Heart left ventricle (tissue), 13 donors: ENCODE measurements at regions not wholly inside any gene's neighbourhood (a gene's known extent, or its start where the extent isn't known, plus 50 kb on each side); places are given as distances from the start of the nearest gene placed in this dataset.

Experiments used
- CTCF ChIP-seq, 12 donors: fragments of 200-600 bp; sonication (generic) in 4 of 12; IDR thresholded peaks; one replicate each; pipeline versions ENCODE4 v1.5.0 to v1.8.0; 2018 to 2022; ENCODE audit warnings: antibody characterized with exemption in 12 of 12, mild to moderate bottlenecking in 5 of 12
- POLR2A ChIP-seq, 2 donors: fragments of 450-650 bp; IDR thresholded peaks; one replicate each; pipeline ENCODE4 v1.6.1; 2017; ENCODE audit warnings: antibody characterized with exemption in 2 of 2, mild to moderate bottlenecking in 2 of 2, moderate library complexity in 2 of 2
- donor health status: ischemic (EF 13 %, LVEDD 7.1; RV severe dilation, severe dysfunction).
- donor health status: DM: no; HTN: yes; CAD: no.
- donor health status: DM: no; HTN: no; CAD: no.
- donor health status: ischemic (EF 25% LVEDD 6.9; RV normal size, moderate dysfunction).
- donor health status: ischemic (EF 25% LVEDD 5.7; RV mildly dilated, moderate dysfunction).
- donor health status: ischemic (EF 35%, LVEDD 5.7; RV mildly dilated, moderate dysfunction).
- donor health status: nonischemic (EF 11% LVEDD 7.7; RV severe dilation, severe dysfunction).
- donor health status: DM: yes; HTN: yes; CAD: no.
- donor health status: PGD.
- donor health status: ischemic (EF 29% LVEDD 5.4; RV normal size, mild dysfunction).
- donor health status: nonischemic (EF 23%, LVEDD 6.1; RV moderate dilation, normal function).

DNA sequence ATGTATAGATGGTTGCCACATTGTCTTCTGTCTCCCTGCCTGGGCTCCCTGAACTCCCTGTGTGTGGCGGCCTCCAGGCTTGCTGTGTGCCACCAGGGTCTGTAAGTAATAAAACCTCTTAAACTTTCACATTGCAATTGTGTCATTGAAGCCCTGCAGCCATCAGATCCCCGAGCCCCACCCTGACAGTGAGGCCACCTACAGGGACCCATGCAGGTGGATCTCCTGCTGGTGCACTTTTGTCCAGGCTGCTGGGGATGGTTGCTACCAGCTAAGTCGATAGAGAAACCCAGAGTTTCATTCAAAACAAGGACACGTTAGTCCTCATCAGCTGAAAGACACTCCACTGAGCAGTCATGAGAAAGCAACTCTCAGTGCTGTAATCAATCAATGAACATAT lies 133.6 kb upstream of the PRICKLE2 start:
- TF ChIP-seq CTCF (IDR thresholded peaks at IDR 0.05) (no peak), POLR2A (IDR thresholded peaks at IDR 0.05) (no peak)
